MM.1S (cell line): ENCODE measurements at regions not wholly inside any gene's neighbourhood (a gene's known extent, or its start where the extent isn't known, plus 50 kb on each side); places are given as distances from the start of the nearest gene placed in this dataset.

ENCODE experiments used
- CTCF ChIP-seq: fragments of 300-600 bp; sonication (generic); IDR thresholded peaks from 2 replicates; pipeline ENCODE4 v1.5.1; 2016; ENCODE audit warnings: antibody characterized with exemption, low read length, mixed read lengths
- EZH2 ChIP-seq: fragments of 300-600 bp; sonication (generic); optimal IDR thresholded peaks from 2 replicates; pipeline ENCODE3; 2017; ENCODE audit warnings: low read depth, mild to moderate bottlenecking, antibody characterized with exemption, low read length, mixed read lengths
- EZH2phosphoT487 ChIP-seq: fragments of 300-600 bp; sonication (generic); IDR thresholded peaks from 2 replicates; pipeline ENCODE4 v1.6.1; 2018; ENCODE audit warnings: antibody characterized with exemption, low read length

GRCh38 chr10:29810816-29811215 lies 176.0 kb upstream of the SVIL start:
- no peak for TF ChIP-seq CTCF
- no peak for TF ChIP-seq EZH2
- no peak for TF ChIP-seq EZH2phosphoT487
